SK-N-SH treated with all-trans-retinoic acid at 6 μM for 48 hours (cell line): ENCODE measurements at regions not wholly inside any gene's neighbourhood (a gene's known extent, or its start where the extent isn't known, plus 50 kb on each side); places are given as distances from the start of the nearest gene placed in this dataset.

ENCODE experiments used
- ATAC-seq: fragments of 200-7000 bp; cut with Tn5 transposase; 3 replicates; pipeline ENCODE4 v1.9.1; 2020; ENCODE audit warnings: mild to moderate bottlenecking, moderate library complexity
- BACH2 ChIP-seq: fragments of 250-450 bp; sonication (Bioruptor Pico); IDR thresholded peaks from 2 replicates; pipeline ENCODE4 v1.9.0; 2021; ENCODE audit warnings: mild to moderate bottlenecking, borderline replicate concordance
- CSDC2 ChIP-seq: fragments of 250-450 bp; sonication (Bioruptor Pico); IDR thresholded peaks from 2 replicates; pipeline ENCODE4 v1.5.0; 2020; ENCODE audit warnings: mild to moderate bottlenecking, moderate library complexity
- ESRRG ChIP-seq: fragments of 250-450 bp; sonication (Bioruptor Pico); IDR thresholded peaks from 2 replicates; pipeline ENCODE4 v1.6.1; 2021; ENCODE audit warnings: mild to moderate bottlenecking
- ISL1 ChIP-seq: fragments of 250-450 bp; sonication (Bioruptor Pico); IDR thresholded peaks from 2 replicates; pipeline ENCODE4 v2.1.2; 2022; ENCODE audit warnings: mild to moderate bottlenecking, moderate library complexity
- OSR1 ChIP-seq: fragments of 250-450 bp; sonication (Bioruptor Pico); IDR thresholded peaks from 2 replicates; pipeline ENCODE4 v1.8.0; 2022; ENCODE audit warnings: moderate library complexity, mild to moderate bottlenecking, inconsistent platforms
- RARB ChIP-seq: fragments of 250-450 bp; sonication (Bioruptor Pico); IDR thresholded peaks from 2 replicates; pipeline ENCODE4 v1.8.0; 2021; ENCODE audit warnings: mild to moderate bottlenecking, moderate library complexity
- SNAI2 ChIP-seq: fragments of 250-450 bp; sonication (Bioruptor Pico); IDR thresholded peaks from 2 replicates; pipeline ENCODE4 v1.5.0; 2020; ENCODE audit warnings: mild to moderate bottlenecking, moderate library complexity
- TCF4 ChIP-seq: fragments of 250-450 bp; sonication (Bioruptor Pico); IDR thresholded peaks from 2 replicates; pipeline ENCODE4 v1.8.0; 2021; ENCODE audit warnings: mild to moderate bottlenecking, moderate library complexity, borderline replicate concordance
- TOX ChIP-seq: fragments of 250-450 bp; sonication (Bioruptor Pico); IDR thresholded peaks from 2 replicates; pipeline ENCODE4 v1.8.0; 2021; ENCODE audit warnings: mild to moderate bottlenecking, moderate library complexity, borderline replicate concordance
- ZC3H10 ChIP-seq: fragments of 250-450 bp; sonication (Bioruptor Pico); IDR thresholded peaks from 2 replicates; pipeline ENCODE4 v1.5.1; 2021; ENCODE audit warnings: mild to moderate bottlenecking, moderate library complexity
- ZFP3 ChIP-seq: fragments of 250-450 bp; sonication (Bioruptor Pico); IDR thresholded peaks from 2 replicates; pipeline ENCODE4 v1.5.0; 2020; ENCODE audit warnings: mild to moderate bottlenecking, moderate library complexity
- ZFP30 ChIP-seq: fragments of 450-650 bp; formaldehyde crosslinking; IDR thresholded peaks from 2 replicates; pipeline ENCODE4 v1.5.0; 2022; ENCODE audit warnings: mild to moderate bottlenecking, moderate library complexity
- ZNF565 ChIP-seq: fragments of 450-650 bp; formaldehyde crosslinking; conservative IDR thresholded peaks from 2 replicates; pipeline ENCODE4 v1.5.0; 2020; ENCODE audit warnings: low read depth, mild to moderate bottlenecking, moderate library complexity
- ZNF8 ChIP-seq: fragments of 450-650 bp; formaldehyde crosslinking; IDR thresholded peaks from 2 replicates; pipeline ENCODE4 v1.5.0; 2020; ENCODE audit warnings: mild to moderate bottlenecking, moderate library complexity
- TF ChIP-seq, protein P1 (sequence below): fragments of 250-450 bp; sonication (Bioruptor Pico); IDR thresholded peaks from 2 replicates; pipeline ENCODE4 v1.5.1; 2021; ENCODE audit warnings: mild to moderate bottlenecking, moderate library complexity
- TF ChIP-seq, protein P2 (sequence below): fragments of 250-450 bp; sonication (Bioruptor Pico); IDR thresholded peaks from 2 replicates; pipeline ENCODE4 v1.5.1; 2020; ENCODE audit warnings: low read depth, mild to moderate bottlenecking, moderate library complexity
- TF ChIP-seq, protein P3 (sequence below): fragments of 250-450 bp; sonication (Bioruptor Pico); IDR thresholded peaks from 2 replicates; pipeline ENCODE4 v1.5.0; 2020; ENCODE audit warnings: mild to moderate bottlenecking, moderate library complexity
- TF ChIP-seq, protein P4 (sequence below): fragments of 250-450 bp; sonication (Bioruptor Pico); IDR thresholded peaks from 2 replicates; pipeline ENCODE4 v1.8.0; 2021; ENCODE audit warnings: low read depth, mild to moderate bottlenecking, moderate library complexity, borderline replicate concordance
- TF ChIP-seq, protein P5 (sequence below): fragments of 250-450 bp; sonication (Bioruptor Pico); IDR thresholded peaks from 2 replicates; pipeline ENCODE4 v1.8.0; 2020; ENCODE audit warnings: mild to moderate bottlenecking, moderate library complexity, borderline replicate concordance

DNA sequence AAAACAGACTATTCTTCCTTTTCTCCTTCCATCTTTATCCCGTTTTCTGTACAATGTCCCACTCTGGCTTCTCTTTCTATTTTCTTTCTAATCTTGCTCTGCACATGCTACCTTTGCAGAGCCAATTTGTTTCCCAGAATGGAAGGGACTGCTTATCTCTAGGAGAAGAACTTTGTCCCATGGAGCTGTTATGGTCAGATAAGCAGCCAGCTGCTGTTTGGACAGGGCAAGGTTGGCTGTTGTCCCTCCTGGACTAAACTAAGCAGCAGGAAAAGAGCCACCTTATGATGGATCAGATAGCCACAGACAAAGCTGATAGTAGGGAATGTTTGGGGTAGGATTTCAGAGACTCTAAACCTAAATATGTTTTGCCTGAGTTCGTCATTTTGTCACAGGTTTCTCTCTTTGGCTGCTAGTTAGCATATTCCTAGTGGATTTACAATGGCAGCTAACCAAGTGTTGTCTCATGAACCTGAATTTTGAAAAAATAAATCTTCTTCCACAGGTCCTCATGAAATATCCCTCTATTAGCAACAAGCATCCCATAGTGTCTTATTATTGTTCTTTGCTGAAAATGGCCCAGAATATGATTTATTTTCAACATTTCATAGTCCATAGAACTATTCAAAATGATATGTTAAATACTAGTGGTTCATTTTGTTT lies 262.8 kb downstream of the SLC16A7 start:
- ATAC-seq = no peak
- TF ChIP-seq ISL1 (CRISPR knock-in tag) (no peak), ZC3H10 (no peak), ZFP3 (CRISPR knock-in tag) (no peak), RARB (CRISPR knock-in tag) (no peak), OSR1 (CRISPR knock-in tag) (no peak)
- TF ChIP-seq, protein P1, sequence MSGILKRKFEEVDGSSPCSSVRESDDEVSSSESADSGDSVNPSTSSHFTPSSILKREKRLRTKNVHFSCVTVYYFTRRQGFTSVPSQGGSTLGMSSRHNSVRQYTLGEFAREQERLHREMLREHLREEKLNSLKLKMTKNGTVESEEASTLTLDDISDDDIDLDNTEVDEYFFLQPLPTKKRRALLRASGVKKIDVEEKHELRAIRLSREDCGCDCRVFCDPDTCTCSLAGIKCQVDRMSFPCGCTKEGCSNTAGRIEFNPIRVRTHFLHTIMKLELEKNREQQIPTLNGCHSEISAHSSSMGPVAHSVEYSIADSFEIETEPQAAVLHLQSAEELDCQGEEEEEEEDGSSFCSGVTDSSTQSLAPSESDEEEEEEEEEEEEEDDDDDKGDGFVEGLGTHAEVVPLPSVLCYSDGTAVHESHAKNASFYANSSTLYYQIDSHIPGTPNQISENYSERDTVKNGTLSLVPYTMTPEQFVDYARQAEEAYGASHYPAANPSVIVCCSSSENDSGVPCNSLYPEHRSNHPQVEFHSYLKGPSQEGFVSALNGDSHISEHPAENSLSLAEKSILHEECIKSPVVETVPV (CRISPR knock-in tag) = no peak

DNA sequence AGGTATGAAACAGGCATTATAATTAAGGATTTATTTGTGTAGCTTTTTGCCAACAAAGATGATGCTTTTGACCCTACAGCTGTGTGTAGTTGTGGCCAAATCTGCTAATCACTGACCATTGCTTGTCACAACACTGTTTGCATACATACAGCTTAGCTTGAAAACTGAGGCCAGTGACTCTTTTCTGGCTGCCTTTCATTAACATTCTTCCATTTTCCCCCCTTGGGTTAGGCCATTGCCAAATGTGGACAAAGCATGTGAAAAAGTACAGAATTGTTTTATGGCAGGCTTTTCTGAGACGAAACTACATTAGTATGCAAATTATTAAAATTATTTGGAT lies 263.3 kb downstream of the SLC16A7 start:
- TF ChIP-seq TCF4 (CRISPR knock-in tag) (no peak), BACH2 (CRISPR knock-in tag) (no peak), ZFP30 (no peak), OSR1 (CRISPR knock-in tag) (no peak), CSDC2 (CRISPR knock-in tag) (no peak), TOX (CRISPR knock-in tag) (no peak), ESRRG (CRISPR knock-in tag) (no peak), ZNF8 (no peak), ISL1 (CRISPR knock-in tag) (no peak), ZC3H10 (no peak)
- TF ChIP-seq, protein P2, sequence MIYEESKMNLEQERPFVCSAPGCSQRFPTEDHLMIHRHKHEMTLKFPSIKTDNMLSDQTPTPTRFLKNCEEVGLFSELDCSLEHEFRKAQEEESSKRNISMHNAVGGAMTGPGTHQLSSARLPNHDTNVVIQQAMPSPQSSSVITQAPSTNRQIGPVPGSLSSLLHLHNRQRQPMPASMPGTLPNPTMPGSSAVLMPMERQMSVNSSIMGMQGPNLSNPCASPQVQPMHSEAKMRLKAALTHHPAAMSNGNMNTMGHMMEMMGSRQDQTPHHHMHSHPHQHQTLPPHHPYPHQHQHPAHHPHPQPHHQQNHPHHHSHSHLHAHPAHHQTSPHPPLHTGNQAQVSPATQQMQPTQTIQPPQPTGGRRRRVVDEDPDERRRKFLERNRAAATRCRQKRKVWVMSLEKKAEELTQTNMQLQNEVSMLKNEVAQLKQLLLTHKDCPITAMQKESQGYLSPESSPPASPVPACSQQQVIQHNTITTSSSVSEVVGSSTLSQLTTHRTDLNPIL (CRISPR knock-in tag) = no peak
- TF ChIP-seq, protein P1 (CRISPR knock-in tag) = no peak
- TF ChIP-seq, protein P3, sequence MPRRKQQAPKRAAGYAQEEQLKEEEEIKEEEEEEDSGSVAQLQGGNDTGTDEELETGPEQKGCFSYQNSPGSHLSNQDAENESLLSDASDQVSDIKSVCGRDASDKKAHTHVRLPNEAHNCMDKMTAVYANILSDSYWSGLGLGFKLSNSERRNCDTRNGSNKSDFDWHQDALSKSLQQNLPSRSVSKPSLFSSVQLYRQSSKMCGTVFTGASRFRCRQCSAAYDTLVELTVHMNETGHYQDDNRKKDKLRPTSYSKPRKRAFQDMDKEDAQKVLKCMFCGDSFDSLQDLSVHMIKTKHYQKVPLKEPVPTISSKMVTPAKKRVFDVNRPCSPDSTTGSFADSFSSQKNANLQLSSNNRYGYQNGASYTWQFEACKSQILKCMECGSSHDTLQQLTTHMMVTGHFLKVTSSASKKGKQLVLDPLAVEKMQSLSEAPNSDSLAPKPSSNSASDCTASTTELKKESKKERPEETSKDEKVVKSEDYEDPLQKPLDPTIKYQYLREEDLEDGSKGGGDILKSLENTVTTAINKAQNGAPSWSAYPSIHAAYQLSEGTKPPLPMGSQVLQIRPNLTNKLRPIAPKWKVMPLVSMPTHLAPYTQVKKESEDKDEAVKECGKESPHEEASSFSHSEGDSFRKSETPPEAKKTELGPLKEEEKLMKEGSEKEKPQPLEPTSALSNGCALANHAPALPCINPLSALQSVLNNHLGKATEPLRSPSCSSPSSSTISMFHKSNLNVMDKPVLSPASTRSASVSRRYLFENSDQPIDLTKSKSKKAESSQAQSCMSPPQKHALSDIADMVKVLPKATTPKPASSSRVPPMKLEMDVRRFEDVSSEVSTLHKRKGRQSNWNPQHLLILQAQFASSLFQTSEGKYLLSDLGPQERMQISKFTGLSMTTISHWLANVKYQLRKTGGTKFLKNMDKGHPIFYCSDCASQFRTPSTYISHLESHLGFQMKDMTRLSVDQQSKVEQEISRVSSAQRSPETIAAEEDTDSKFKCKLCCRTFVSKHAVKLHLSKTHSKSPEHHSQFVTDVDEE (CRISPR knock-in tag) = no peak
- TF ChIP-seq, protein P4, sequence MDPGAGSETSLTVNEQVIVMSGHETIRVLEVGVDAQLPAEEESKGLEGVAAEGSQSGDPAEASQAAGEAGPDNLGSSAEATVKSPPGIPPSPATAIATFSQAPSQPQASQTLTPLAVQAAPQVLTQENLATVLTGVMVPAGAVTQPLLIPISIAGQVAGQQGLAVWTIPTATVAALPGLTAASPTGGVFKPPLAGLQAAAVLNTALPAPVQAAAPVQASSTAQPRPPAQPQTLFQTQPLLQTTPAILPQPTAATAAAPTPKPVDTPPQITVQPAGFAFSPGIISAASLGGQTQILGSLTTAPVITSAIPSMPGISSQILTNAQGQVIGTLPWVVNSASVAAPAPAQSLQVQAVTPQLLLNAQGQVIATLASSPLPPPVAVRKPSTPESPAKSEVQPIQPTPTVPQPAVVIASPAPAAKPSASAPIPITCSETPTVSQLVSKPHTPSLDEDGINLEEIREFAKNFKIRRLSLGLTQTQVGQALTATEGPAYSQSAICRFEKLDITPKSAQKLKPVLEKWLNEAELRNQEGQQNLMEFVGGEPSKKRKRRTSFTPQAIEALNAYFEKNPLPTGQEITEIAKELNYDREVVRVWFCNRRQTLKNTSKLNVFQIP (CRISPR knock-in tag) = no peak
- no peak for ATAC-seq

DNA sequence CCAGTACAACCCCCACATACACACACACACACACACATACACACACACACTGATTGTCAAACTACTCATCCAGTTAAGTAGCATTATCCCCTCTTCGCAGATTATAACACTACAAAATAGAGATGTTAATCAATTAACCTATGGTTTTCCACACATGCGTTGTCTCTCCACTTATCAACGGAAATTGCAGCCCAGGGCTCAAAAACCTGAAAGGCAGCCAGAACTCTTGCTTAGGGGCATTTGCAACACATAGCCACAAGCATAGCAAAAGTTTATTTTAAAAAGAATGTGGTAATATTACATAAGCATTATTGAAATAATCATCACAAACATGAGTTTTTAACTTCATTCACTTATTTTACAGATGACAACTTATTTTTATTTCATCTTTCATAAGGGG lies 265.8 kb downstream of the SLC16A7 start:
- ATAC-seq = no peak
- no peak for TF ChIP-seq CSDC2 (CRISPR knock-in tag)
- TF ChIP-seq, protein P3 (CRISPR knock-in tag) = no peak
- no peak for TF ChIP-seq SNAI2 (CRISPR knock-in tag)
- TF ChIP-seq, protein P5, sequence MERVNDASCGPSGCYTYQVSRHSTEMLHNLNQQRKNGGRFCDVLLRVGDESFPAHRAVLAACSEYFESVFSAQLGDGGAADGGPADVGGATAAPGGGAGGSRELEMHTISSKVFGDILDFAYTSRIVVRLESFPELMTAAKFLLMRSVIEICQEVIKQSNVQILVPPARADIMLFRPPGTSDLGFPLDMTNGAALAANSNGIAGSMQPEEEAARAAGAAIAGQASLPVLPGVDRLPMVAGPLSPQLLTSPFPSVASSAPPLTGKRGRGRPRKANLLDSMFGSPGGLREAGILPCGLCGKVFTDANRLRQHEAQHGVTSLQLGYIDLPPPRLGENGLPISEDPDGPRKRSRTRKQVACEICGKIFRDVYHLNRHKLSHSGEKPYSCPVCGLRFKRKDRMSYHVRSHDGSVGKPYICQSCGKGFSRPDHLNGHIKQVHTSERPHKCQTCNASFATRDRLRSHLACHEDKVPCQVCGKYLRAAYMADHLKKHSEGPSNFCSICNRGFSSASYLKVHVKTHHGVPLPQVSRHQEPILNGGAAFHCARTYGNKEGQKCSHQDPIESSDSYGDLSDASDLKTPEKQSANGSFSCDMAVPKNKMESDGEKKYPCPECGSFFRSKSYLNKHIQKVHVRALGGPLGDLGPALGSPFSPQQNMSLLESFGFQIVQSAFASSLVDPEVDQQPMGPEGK (CRISPR knock-in tag) = no peak
- TF ChIP-seq TCF4 (CRISPR knock-in tag) = no peak
- TF ChIP-seq, protein P1 (CRISPR knock-in tag) = no peak
- TF ChIP-seq ZFP30 = no peak
- no peak for TF ChIP-seq RARB (CRISPR knock-in tag)
- TF ChIP-seq OSR1 (CRISPR knock-in tag) = no peak
- TF ChIP-seq, protein P4 (CRISPR knock-in tag) = no peak
- TF ChIP-seq ZNF565 = no peak
- TF ChIP-seq ESRRG (CRISPR knock-in tag) = no peak
- no peak for TF ChIP-seq ZNF8
